ENCODE measurements at regions not wholly inside any gene's neighbourhood (a gene's known extent, or its start where the extent isn't known, plus 50 kb on each side); places are given as distances from the start of the nearest gene placed in this dataset.

GRCh38 chr3:137205394-137206045, 247.7 kb downstream of the IL20RB start:
- DNase-seq, result no peak

- no peak for DNase-seq
These were observed 249.8 kb downstream of the IL20RB start for GRCh38 chr3:137207616-137208015.

DNA sequence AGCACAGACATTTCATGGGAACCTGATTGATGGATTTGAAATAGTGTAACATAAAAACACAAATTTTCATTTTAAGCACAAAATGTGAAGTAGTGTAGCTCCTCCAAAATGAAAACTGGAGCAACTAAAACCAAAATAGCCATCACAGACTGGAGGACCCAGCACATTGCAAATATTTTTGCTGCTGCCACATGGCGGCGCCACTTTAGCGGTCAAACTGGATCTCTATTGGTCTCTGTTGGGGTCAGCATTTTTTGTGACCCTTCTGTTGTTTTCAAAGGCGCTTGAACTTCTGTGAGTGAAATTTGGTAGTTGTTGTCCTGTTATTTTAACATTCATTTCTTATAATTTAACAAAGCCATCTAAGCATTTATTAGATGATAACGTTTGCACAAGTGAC, 259.9 kb downstream of the IL20RB start:
- DNase-seq, result no peak

DNA sequence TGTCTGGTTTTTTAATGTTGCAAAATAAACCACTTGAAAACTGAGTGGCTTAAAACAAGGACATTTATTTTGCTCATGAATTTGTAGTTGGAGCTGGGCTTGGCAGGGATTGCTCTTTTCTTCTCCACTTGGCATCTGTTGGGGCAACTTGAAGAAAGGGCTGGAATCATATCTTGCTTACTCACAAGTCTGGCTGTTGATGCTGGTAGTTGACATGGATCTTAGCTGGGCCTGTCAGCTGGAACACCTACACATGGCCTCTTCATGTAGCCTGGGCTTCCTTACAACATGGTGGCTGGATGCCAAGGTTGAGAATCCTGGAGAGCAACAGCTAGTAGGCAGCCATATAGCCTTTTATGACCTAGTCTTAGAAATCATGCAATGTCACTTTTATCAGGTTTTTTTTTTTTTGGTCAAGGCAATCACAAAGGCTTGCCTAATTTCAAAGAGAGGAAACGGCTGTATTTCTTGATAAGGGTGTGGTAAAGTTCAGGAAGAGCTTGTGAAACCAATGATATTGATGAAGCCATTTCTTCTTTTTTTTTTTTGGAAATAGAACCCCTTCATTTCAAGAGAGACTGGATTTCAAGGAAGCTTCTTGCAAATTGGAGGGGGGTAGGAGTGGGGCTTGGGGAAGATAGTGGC, 262.1 kb downstream of the IL20RB start:
- DNase-seq, result no peak

DNA sequence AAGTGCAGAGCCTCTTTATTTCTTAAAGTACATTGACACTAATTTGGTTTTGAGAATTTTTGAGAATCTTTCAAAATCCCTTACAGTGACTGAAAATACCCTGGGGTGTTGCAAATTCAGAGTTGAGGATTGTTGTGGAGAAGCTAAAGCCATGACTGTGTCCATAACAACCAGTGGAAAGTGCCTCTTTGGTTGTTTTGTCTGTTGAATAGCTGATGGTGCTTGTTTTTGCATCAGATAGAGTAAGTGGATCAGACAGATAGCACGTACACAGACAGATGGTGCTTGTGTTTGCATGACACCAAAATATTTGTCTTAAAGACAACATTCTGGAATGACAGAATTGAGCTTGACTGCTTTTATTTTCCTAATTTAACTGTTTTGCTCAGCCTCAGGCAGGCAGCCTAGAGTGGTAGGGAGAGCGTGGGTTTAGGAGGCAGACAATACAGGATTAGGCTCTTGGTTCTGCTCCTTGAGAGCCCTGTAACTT, 265.0 kb downstream of the IL20RB start:
- no peak for DNase-seq

DNA sequence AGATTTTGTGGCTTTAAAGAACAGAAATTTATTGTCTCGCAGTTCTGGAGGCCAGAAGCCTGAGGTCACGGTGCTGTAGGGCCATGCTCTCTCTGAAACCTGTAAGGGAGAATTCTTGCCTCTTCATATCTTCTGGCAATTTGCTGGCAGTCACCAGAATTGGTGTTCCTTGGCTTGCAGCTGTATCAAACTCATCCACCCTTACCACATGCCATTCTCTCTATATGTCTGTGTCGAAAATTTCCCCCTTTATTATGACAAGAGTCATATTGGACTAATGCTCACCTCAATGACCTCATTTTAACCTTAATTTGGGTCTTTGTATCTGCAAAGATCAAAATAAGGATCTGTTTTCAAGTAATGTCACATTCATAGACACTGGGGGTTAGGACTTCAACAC, 266.7 kb downstream of the IL20RB start:
- DNase-seq, result no peak

DNA sequence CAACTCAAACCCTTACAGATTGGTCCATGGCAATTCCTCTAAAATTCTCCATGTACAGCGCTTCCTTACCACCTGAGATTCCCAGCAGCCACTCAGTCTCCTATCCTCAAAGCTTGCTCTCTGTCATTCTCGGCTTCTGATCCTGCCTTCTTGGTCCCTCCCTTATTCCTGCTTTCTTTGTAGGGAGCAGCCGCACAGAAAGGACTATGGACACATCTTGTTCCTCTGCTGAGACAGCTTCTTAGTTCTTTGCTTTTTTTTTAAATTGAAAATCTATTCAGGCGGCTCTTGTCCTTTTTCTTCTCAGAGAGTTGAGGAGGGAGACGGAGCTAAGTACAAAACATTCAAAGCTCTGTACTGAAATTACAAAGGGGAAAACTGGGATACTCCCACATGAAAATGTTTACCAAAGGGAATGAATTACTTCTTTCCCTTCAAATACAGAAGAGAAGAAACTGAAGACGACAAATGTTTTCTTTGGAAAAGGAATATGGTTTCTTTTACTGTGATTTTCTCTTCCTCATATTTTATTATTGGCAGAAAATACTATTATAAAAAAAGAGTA, 285.1 kb downstream of the IL20RB start:
- DNase-seq, result no peak

- no peak for DNase-seq
These were observed 288.7 kb downstream of the IL20RB start for GRCh38 chr3:137246491-137246890.

- DNase-seq, result no peak
These were observed 291.6 kb downstream of the IL20RB start for GRCh38 chr3:137249311-137249940.

DNA sequence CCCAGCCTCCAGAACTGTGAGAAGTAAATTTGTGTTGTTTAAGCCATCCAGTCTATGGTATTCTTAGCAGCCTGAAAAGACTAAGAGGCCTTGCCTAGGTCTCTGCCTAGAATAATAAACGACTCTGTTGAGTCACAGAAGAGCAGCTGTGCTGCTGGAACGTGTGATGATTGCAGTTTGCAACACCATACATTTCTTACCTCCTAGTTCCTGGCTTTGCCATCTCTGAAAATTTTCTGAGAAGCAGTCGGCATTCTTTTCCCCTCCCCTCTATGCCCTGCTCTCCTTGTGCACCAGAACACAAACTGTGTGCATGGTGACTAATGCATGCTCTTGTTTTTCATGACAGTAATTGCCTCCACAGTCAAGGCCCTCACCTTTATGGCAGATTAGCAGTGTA, 301.3 kb downstream of the IL20RB start:
- DNase-seq, result no peak

- DNase-seq, result no peak
These were observed 301.9 kb downstream of the IL20RB start for GRCh38 chr3:137259701-137260100.

DNA sequence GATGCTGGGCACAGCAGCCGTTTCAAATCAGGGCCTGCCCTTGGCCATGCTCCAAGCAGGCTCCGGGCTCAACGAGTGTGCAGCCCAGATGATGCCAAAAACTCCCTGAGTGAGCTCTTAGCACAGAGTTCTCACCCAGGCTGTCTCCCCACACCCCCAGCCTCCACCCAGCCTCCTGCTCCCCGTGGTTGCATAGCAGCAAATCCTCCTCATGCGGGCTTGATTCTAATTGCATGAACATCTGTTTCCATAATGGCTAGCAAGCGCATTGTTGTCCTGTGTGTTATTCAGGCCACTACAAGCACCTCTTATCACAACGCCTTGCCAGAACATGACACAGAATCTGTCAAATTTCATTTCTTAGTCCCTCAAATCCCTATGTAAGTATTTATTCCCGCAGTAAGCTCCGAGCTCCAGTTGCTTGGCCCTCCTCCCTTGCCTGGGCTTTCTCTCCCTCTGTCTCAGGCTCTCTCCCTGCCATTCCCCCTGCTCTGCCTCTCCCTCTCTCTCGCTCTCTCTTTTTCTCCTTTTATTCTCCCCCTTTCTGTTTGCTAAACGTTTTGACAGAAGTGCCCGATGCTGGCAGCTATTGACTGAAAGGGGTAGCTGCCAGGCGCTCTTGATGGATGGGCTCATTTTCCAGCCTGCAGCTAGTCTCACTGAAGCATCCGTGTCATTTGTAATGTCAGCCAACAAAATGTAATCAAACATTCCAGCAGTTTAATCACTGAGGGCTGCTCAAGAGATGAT, 306.5 kb downstream of the IL20RB start:
- DNase-seq, result peak in 1 of 2 donors; percentile 0

DNA sequence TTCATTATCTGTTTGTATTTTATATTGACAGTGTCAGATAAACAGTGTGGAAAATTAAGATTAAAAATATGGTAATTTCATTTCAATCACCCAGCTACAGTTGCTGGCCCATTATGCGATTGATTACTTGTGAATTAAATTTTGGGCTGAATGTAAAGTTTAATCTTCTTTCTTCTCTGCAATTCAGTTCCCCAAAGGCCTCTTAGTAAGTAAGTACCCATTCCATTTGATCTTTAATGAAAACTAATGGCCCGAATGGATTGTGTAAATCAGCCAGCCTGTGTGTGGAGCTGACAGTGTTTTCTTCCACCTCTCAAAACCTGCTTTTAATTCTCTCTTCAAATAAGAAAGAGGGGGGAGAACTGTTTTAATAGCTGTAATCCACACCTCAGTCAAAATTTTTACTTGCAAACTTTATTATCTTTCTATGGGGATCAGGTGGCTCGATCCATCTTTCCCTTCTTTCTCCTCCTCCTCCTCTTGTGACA, 307.1 kb downstream of the IL20RB start:
- no peak for DNase-seq

DNA sequence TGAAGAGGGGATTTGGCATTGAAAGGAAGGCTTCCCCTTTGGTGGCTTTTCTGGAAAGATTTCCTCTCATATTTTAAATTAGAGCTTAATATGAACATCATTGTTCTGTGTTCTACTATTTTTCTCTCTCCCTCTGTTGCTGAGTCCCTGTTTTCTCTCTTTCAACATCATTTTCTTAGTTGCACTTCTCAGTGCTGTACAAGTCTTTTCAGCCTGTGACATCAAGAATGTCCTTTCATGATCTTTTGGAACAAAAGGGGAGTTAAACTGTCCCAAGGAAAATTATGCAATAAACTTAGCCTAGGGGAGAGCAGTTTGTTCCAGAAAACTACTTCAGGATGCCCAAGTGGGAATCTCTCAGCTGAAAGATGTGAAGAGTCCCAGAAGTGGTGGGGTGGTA, 325.1 kb downstream of the IL20RB start:
- no peak for DNase-seq

DNA sequence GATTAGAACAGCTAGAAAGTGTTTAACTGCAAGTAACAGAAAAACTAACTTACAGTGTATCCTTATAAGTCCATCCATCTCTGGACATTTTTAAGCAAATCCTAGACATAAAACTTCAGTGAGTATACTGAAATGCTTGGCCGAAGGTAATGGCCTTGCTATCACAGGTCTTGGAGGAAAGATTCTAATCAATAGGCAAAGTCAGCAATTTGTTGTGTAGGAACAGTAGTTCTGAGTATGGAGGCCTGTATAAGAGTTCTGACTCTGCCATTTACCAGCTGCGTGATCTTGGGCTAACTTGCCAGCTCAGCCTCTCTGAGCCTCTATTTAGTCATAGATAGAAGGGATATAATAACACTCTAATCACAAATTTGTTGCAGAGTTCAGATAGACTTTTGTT, 328.1 kb downstream of the IL20RB start:
- DNase-seq, result no peak

- DNase-seq, result no peak
These were observed 335.3 kb downstream of the IL20RB start for GRCh38 chr3:137293086-137293485.

DNA sequence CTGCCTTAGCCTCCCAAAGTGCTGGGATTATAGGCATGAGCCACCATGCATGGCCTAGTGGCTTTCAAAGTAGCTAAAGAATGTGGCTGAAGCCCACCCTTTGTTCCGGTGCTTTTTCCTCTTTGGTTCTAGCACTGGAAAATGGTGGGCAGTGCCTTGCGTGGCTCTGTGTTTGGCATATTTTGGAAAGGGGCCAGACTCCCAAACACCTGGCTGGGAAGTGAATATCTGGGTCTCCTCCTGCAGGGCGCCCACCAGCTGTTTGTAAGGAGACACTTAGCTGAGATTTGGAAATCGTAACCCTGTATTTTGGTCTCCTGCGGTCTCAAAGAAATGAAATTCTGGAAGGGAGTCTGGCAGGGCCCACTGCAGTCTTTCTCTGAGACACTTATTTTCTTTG, 336.4 kb downstream of the IL20RB start:
- DNase-seq, result no peak

DNA sequence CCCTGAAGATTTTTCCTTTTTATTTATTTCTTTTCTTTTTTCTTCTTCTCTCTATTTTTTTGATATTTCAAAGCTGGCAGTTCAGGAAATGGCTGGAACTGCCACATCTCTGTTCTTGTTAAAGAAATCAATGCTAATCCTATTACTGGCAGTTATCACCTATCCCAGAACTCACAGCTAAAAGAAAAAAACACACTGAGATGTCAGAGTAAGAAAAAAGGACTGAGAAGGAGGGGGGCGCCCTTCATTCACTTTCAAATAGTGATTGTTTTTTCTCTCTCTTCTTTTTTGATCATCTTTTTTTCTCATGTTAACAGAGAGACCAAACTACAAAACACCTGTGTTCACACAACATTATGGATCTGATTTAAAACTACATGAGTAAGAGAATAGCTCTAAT, 337.1 kb downstream of the IL20RB start:
- no peak for DNase-seq

DNA sequence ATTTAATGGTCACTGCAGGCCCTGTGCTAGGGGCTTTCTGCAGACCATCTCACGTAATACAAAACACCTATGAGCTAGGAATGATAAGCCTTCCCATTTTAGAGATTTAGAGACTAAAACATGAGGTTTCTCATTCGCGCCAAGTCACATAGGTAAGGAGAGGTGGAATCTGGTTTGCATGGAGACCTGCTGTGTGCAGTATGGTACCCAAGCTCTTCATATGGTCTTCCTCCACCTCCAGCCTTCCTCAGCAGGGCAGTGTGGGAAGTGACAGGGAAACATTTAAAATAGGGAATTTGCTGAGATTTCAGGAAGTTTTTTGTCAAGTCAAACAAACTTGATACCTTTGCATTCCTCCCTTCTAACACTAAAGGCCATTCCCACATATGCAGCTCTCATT, 337.6 kb downstream of the IL20RB start:
- DNase-seq, result no peak

- DNase-seq, result no peak
These were observed 338.3 kb downstream of the IL20RB start for GRCh38 chr3:137296116-137296515.

GRCh38 chr3:137297770-137298169, 340.0 kb downstream of the IL20RB start:
- no peak for DNase-seq

DNA sequence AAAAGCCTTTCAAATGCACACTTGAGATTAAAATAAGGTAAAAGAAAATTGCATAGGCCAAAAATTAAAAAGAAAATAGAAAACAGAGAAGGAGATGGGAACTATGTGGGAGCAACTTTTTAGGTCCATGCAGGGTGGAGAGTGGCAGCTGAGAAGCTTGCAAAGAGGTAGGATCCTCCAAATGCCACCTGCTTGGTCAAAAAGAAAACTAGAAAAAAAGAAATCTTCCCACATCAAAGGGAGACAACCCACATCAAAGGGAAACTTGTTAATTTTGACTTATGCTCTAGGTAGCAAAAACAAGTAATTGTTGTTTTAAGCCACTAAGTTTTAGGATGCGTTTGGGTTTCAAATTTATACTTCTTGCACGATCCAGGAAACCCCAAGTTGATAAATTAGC, 342.9 kb downstream of the IL20RB start:
- DNase-seq, result no peak
